GM12892 (cell line): ENCODE measurements at regions not wholly inside any gene's neighbourhood (a gene's known extent, or its start where the extent isn't known, plus 50 kb on each side); places are given as distances from the start of the nearest gene placed in this dataset.
A peak's percentile ranks its signal among the peaks of the same experiment; 100 is the strongest.

Experiments used
- POLR2A ChIP-seq: IDR thresholded peaks from 2 replicates; pipeline ENCODE4 v1.6.1; 2011; ENCODE audit warnings: low read depth, low read length, control low read depth
- POLR2AphosphoS5 ChIP-seq: IDR thresholded peaks from 2 replicates; pipeline ENCODE4 v1.6.1; 2011; ENCODE audit warnings: low read depth, low read length, control low read depth
- TAF1 ChIP-seq: IDR thresholded peaks from 2 replicates; pipeline ENCODE4 v1.6.1; 2011; ENCODE audit warnings: low read depth, mild to moderate bottlenecking, control low read depth, low read length, borderline replicate concordance

DNA sequence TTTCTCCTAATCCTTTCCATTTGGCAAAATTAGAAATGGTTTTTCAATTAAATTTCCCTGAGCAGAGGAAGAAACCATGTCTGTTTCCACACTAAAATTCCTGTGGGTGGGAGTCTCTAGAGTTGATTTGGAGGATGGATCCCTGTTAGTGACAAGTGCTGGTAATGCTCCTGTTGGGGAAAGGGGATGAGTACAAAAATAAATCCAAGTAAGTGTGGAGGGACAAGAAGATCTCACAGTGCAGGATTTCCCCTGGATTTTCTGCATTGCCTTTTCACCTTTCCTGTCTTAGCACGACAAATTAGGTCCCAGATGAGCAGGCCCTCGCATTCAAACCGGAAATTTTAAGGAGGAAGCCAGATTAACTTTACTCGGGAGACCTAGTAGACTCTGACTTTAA is 107.5 kb downstream of the DAD1 start:
- TF ChIP-seq POLR2A, result 0 out of 2 replicates have a peak, but pooled peaks have one; percentile 7
- TF ChIP-seq POLR2AphosphoS5, result no peak
- no peak for TF ChIP-seq TAF1
